ENCODE measurements at regions not wholly inside any gene's neighbourhood (a gene's known extent, or its start where the extent isn't known, plus 50 kb on each side); places are given as distances from the start of the nearest gene placed in this dataset.

DNA sequence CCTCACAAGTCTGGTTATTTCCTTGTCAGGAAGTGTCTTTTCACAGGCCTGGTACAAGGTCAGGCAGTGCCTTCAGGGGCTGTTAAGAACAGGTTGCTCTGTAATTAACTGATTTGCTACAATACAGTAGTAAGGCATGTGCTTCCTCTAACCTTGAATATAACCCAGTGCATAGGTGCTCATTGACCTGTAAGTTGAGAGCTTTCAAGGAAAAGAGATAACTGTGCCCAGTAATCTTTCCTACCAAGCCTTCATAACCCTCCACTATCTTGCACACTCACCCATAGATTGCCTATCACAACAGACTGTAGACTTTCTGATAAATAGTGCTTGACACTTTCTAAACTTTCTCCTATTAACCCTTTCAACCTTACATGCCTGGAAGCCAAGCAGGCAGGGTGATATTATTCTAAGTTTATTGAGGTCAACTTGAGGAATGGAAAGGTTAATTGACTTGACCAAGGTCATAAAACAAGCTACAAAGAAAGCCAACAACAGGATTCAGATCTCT, 148.1 kb downstream of the PPARGC1A start:
- H3K36me3 Mint-ChIP-seq, result no peaks in the 10 kb centered on the region

GRCh38 chr4:23737571-23737970, 152.3 kb downstream of the PPARGC1A start:
- Mint-ChIP-seq H3K9me3 (peaks cover 0 to 46% (median 9%) of the 10 kb centered on the region in 6 donors), H3K4me1 (no peaks in the 10 kb centered on the region), H3K36me3 (no peaks in the 10 kb centered on the region), H3K4me3 (no peak overlapping the region), H3K27ac (no peak overlapping the region), H3K27me3 (ENCODE audit: low read depth in 3 of 3) (peaks cover 0 to 2% (median 0%) of the 10 kb centered on the region in 3 donors)
- DNase-seq, result no peak

More for the DNA sequence above, 148.1 kb downstream of the PPARGC1A start:
- Mint-ChIP-seq H3K27ac (no peak overlapping the region), H3K4me3 (no peak overlapping the region), H3K9me3 (peaks cover 0 to 37% (median 8%) of the 10 kb centered on the region in 6 donors), H3K4me1 (no peaks in the 10 kb centered on the region), H3K27me3 (ENCODE audit: low read depth in 3 of 3) (peaks cover 0 to 2% (median 0%) of the 10 kb centered on the region in 3 donors)
- no peak for DNase-seq

DNA sequence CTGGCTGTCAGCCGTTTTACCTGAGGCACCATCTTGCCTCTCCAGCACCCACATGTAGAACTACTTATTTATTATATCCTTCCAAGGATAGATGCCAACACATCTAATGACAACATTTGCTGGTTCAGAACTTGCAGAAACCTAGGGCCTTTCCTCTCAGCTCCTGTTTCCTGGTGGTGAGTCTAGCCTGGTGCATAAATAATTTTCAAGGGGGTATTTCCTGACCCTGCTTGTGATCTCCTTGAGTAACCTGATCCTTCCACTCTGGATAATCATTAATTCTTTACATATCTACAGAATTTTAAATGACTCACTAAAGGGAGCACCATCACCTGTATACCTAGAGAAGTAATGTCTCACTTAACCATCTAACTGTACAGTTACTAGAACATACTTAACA, 153.4 kb downstream of the PPARGC1A start:
- no peak for DNase-seq
- H3K27me3 Mint-ChIP-seq (ENCODE audit: low read depth in 3 of 3), result peaks cover 0 to 2% (median 0%) of the 10 kb centered on the region in 3 donors
- H3K4me3 Mint-ChIP-seq, result no peak overlapping the region
- no peaks in the 10 kb centered on the region for H3K36me3 Mint-ChIP-seq
- H3K9me3 Mint-ChIP-seq, result peaks cover 4 to 42% (median 7%) of the 10 kb centered on the region in 6 donors
- no peak overlapping the region for H3K27ac Mint-ChIP-seq
- no peaks in the 10 kb centered on the region for H3K4me1 Mint-ChIP-seq

DNA sequence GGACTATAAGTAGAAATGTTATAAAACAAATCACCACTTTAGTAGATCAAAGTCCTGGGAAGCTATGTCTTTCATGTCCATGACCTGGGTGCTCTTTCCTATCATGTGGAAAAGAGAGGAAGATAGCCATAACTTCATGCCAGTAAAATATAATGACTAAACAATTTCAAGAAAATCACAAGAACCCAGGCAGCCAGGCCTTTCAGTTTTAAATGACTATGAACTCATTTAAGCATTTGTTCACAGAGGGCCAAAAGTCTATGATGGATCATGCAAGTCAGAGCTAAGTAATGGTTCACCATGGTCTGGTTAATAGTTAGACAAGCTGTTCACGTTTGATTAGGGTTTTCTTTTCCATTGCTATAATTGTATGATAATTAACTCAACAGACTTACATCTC, 155.8 kb downstream of the PPARGC1A start:
- Mint-ChIP-seq H3K4me1 (no peaks in the 10 kb centered on the region), H3K27ac (no peak overlapping the region), H3K9me3 (peaks cover 5 to 44% (median 8%) of the 10 kb centered on the region in 6 donors), H3K36me3 (no peaks in the 10 kb centered on the region), H3K4me3 (no peak overlapping the region), H3K27me3 (ENCODE audit: low read depth in 3 of 3) (peaks cover 0 to 2% (median 0%) of the 10 kb centered on the region in 3 donors)
- no peak for DNase-seq

- no peak overlapping the region for H3K4me3 Mint-ChIP-seq
- H3K27me3 Mint-ChIP-seq (ENCODE audit: low read depth in 3 of 3), result no peaks in the 10 kb centered on the region
- no peak overlapping the region for H3K27ac Mint-ChIP-seq
- H3K36me3 Mint-ChIP-seq, result no peaks in the 10 kb centered on the region
- no peaks in the 10 kb centered on the region for H3K4me1 Mint-ChIP-seq
- H3K9me3 Mint-ChIP-seq, result peaks cover 2 to 42% (median 8%) of the 10 kb centered on the region in 6 donors
- no peak for DNase-seq
Measured at GRCh38 chr4:23733476-23733875, 156.4 kb downstream of the PPARGC1A start.

DNA sequence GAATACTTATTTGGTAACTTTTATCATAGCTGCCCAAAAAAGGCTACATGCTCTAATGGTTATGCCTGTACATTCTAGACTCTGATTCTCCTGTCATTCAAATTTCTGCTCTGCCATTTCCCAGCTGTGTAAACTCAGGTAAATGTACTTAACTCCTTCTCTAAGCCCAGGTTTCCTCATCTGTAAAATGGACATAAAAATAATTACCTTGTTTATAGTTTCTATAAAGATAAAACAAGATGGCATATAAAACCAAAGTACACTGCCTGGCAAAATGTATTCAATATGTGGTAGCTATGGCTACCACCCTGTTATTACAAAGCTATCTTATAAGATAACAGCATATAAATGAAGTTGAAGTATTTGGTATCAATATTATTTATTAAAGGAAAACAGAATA, 158.8 kb downstream of the PPARGC1A start:
- H3K27me3 Mint-ChIP-seq (ENCODE audit: low read depth in 3 of 3), result peaks cover 0 to 2% (median 0%) of the 10 kb centered on the region in 3 donors
- H3K4me1 Mint-ChIP-seq, result no peaks in the 10 kb centered on the region
- peaks cover 5 to 42% (median 17%) of the 10 kb centered on the region in 6 donors for H3K9me3 Mint-ChIP-seq
- H3K36me3 Mint-ChIP-seq, result no peaks in the 10 kb centered on the region
- no peak overlapping the region for H3K4me3 Mint-ChIP-seq
- no peak overlapping the region for H3K27ac Mint-ChIP-seq
- no peak for DNase-seq

- Mint-ChIP-seq H3K27me3 (ENCODE audit: low read depth in 3 of 3) (peaks cover 0 to 2% (median 0%) of the 10 kb centered on the region in 3 donors), H3K27ac (no peak overlapping the region), H3K4me1 (no peaks in the 10 kb centered on the region), H3K4me3 (no peak overlapping the region), H3K9me3 (peaks cover 7 to 35% (median 13%) of the 10 kb centered on the region in 6 donors), H3K36me3 (no peaks in the 10 kb centered on the region)
- DNase-seq, result no peak
Measured at GRCh38 chr4:23728971-23729370, 160.9 kb downstream of the PPARGC1A start.

DNA sequence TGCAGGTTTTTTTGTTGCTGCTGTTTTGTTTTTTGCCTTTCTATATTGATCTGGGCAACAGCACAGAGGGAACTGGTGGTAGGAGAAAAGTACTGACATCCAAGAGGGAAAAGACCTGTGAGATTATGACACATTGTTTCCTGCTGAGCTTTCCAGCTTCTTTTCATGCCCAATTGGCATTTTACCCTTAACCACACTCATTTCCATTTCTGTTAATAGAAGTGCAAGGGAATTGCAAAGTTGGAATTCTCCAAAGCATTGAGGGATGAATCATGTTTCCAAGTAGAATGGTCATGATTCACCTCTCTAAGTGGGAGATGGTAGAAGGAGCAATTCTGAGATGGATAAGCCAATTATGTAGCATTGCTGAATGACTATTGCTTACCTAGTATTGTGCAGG, 161.5 kb downstream of the PPARGC1A start:
- Mint-ChIP-seq H3K4me3 (no peak overlapping the region), H3K4me1 (no peaks in the 10 kb centered on the region), H3K36me3 (no peaks in the 10 kb centered on the region), H3K9me3 (peaks cover 7 to 35% (median 13%) of the 10 kb centered on the region in 6 donors), H3K27ac (no peak overlapping the region), H3K27me3 (ENCODE audit: low read depth in 3 of 3) (peaks cover 0 to 2% (median 0%) of the 10 kb centered on the region in 3 donors)
- DNase-seq, result no peak

DNA sequence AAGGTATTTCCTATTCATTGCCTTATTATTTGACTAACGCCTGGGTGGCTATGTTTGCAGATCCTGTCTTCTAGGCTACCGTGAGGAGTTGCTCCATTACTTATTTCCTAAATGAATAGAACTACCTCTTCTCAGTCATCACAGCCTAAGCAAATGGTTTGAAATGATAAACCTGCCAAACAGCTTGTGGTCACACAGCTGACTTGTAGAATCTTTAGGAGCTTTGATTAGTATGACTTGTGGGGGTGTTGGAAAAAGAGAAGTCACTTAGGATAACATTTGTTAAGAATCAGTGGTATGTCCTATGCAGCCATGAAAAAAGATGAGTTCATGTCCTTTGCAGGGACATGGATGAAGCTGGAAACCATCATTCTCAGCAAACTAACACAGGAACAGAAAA, 169.3 kb downstream of the PPARGC1A start:
- H3K27ac Mint-ChIP-seq, result no peak overlapping the region
- no peak for DNase-seq
- H3K27me3 Mint-ChIP-seq (ENCODE audit: low read depth in 3 of 3), result no peaks in the 10 kb centered on the region
- H3K36me3 Mint-ChIP-seq, result peaks cover 0 to 4% (median 0%) of the 10 kb centered on the region in 3 donors
- peaks cover 0 to 15% (median 11%) of the 10 kb centered on the region in 6 donors for H3K9me3 Mint-ChIP-seq
- no peaks in the 10 kb centered on the region for H3K4me1 Mint-ChIP-seq
- no peak overlapping the region for H3K4me3 Mint-ChIP-seq

DNA sequence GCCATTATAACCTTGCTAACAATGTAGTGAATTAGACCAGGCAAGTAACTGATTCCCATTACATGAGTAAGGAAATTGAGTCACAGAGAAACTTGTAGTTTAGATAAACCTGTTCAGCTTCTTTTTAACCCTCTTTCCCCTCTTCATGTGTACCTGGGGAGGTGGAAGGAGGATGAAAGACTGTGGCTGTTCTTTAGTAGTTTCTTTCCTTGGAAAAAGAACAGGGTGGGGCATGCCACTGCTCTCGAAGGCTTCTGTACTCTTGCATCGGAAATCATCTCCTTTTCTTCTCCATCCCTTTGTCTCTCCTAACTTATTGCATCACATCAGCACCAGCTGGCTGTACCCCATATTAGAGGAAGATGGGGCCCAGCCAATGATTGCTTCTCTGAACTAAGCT, 171.4 kb downstream of the PPARGC1A start:
- H3K9me3 Mint-ChIP-seq, result peaks cover 0 to 17% (median 11%) of the 10 kb centered on the region in 6 donors
- peaks cover 0 to 4% (median 0%) of the 10 kb centered on the region in 3 donors for H3K36me3 Mint-ChIP-seq
- no peak for DNase-seq
- no peak overlapping the region for H3K27ac Mint-ChIP-seq
- no peaks in the 10 kb centered on the region for H3K4me1 Mint-ChIP-seq
- no peak overlapping the region for H3K4me3 Mint-ChIP-seq
- H3K27me3 Mint-ChIP-seq (ENCODE audit: low read depth in 3 of 3), result no peaks in the 10 kb centered on the region

- Mint-ChIP-seq H3K27ac (no peak overlapping the region), H3K4me1 (no peaks in the 10 kb centered on the region), H3K27me3 (ENCODE audit: low read depth in 3 of 3) (no peaks in the 10 kb centered on the region), H3K36me3 (peaks cover 0 to 4% (median 0%) of the 10 kb centered on the region in 3 donors), H3K4me3 (no peak overlapping the region), H3K9me3 (peaks cover 0 to 17% (median 12%) of the 10 kb centered on the region in 6 donors)
- no peak for DNase-seq
Measured at GRCh38 chr4:23717528-23718248, 172.2 kb downstream of the PPARGC1A start.

- Mint-ChIP-seq H3K9me3 (peaks cover 0 to 34% (median 11%) of the 10 kb centered on the region in 6 donors), H3K4me1 (no peaks in the 10 kb centered on the region), H3K27me3 (ENCODE audit: low read depth in 3 of 3) (peaks cover 0 to 4% (median 0%) of the 10 kb centered on the region in 3 donors), H3K27ac (no peak overlapping the region), H3K36me3 (no peaks in the 10 kb centered on the region), H3K4me3 (no peak overlapping the region)
- no peak for DNase-seq
Measured at GRCh38 chr4:23710298-23710697, 179.5 kb downstream of the PPARGC1A start.

DNA sequence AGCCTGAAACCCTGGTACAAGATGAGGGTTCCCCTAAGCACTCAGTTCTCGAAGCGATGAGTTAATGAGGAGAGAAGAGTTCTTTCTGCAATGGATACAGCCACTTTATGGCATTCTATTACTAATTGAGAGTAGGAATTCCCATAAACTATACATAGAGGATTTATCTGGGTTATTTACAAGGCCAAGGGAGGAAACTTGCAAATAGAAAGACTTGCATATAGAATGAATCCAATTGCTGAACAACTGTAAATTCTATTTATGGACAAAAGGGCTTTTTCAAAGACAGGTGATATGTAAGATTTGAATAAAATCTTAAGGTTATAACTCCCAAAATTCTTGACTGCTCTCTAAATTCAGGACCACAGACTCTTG, 182.2 kb downstream of the PPARGC1A start:
- Mint-ChIP-seq H3K27ac (no peak overlapping the region), H3K27me3 (ENCODE audit: low read depth in 3 of 3) (peaks cover 0 to 4% (median 0%) of the 10 kb centered on the region in 3 donors), H3K4me3 (no peak overlapping the region), H3K9me3 (peaks cover 0 to 51% (median 10%) of the 10 kb centered on the region in 6 donors), H3K4me1 (no peaks in the 10 kb centered on the region), H3K36me3 (peaks cover 0 to 6% (median 0%) of the 10 kb centered on the region in 3 donors)
- DNase-seq, result no peak

DNA sequence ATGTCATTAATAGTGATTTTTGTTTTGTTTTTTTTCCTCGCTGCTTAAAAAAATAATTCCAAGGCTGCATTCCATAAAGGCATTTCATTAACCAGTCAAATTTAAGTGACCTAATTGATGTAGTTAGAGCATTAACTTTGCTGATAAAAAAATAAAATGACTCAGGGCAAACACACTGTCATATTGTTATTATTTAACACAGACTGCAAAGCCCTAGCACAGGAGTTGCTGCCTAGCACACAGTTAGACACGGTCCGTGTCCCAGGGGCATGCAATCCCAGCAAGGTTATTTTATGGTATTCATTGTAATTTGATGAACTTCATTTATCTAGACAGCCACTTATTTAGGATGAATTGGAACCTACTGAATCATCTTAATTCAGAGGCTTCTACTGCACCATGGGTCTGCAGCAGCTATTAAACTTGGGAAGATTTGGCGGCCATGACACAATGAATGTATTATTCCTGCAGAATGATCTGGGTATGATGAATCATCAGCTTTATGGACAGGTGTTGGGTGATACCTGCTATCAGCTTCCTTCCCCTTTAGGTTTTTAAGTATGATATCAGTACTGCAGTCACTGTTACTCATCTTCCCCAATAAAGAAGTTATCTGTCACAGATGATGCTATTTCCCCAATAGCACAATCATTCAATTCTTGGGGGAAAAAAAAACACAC, 182.7 kb downstream of the PPARGC1A start:
- H3K36me3 Mint-ChIP-seq, result peaks cover 0 to 6% (median 0%) of the 10 kb centered on the region in 3 donors
- no peaks in the 10 kb centered on the region for H3K4me1 Mint-ChIP-seq
- H3K9me3 Mint-ChIP-seq, result peaks cover 0 to 57% (median 10%) of the 10 kb centered on the region in 6 donors
- no peak overlapping the region for H3K4me3 Mint-ChIP-seq
- peaks cover 0 to 4% (median 0%) of the 10 kb centered on the region in 3 donors for H3K27me3 Mint-ChIP-seq (ENCODE audit: low read depth in 3 of 3)
- no peak overlapping the region for H3K27ac Mint-ChIP-seq
- DNase-seq, result no peak

Data from immature natural killer cell (primary cell).